GM12874 (cell line): ENCODE measurements at regions not wholly inside any gene's neighbourhood (a gene's known extent, or its start where the extent isn't known, plus 50 kb on each side); places are given as distances from the start of the nearest gene placed in this dataset.
A peak's percentile ranks its signal among the peaks of the same experiment; 100 is the strongest.

Experiments
- CTCF ChIP-seq: IDR thresholded peaks from 2 replicates; pipeline ENCODE4 v1.5.1; 2011; ENCODE audit warnings: low read depth, mild to moderate bottlenecking, control low read depth, low read length, moderate library complexity; ENCODE audit not compliant: insufficient read depth

GRCh38 chr15:57859130-57859685 is 152.7 kb downstream of the POLR2M start:
- no peak for TF ChIP-seq CTCF

- TF ChIP-seq CTCF, result peak; percentile 61
These were observed 154.6 kb downstream of the POLR2M start for GRCh38 chr15:57861034-57861638.

- no peak for TF ChIP-seq CTCF
These were observed 155.5 kb downstream of the POLR2M start for GRCh38 chr15:57861815-57862586.

- TF ChIP-seq CTCF, result no peak
These were observed 156.2 kb downstream of the POLR2M start for GRCh38 chr15:57862761-57863160.

GRCh38 chr15:57865294-57865693 is 158.8 kb downstream of the POLR2M start:
- TF ChIP-seq CTCF, result peak; percentile 52

GRCh38 chr15:57866149-57866736 is 159.7 kb downstream of the POLR2M start:
- peak; percentile 79 for TF ChIP-seq CTCF

- TF ChIP-seq CTCF, result no peak
These were observed 161.7 kb downstream of the POLR2M start for GRCh38 chr15:57867970-57868798.
